ENCODE measurements at regions not wholly inside any gene's neighbourhood (a gene's known extent, or its start where the extent isn't known, plus 50 kb on each side); places are given as distances from the start of the nearest gene placed in this dataset.

- TF ChIP-seq CTCF (conservative IDR thresholded peaks at IDR 0.05 in 1 of 2, IDR thresholded peaks at IDR 0.05 in 1 of 2; ENCODE audit: low read depth in 1 of 2, low read length in 2 of 2) (no peak), EZH2 (IDR thresholded peaks at IDR 0.05; ENCODE audit: low read length, missing control alignments) (no peak)
Observed at GRCh38 chr3:144364737-144365136, 393.1 kb downstream of the DIPK2A start.
